Vagina (tissue), 2 donors: ENCODE measurements at regions not wholly inside any gene's neighbourhood (a gene's known extent, or its start where the extent isn't known, plus 50 kb on each side); places are given as distances from the start of the nearest gene placed in this dataset.

ENCODE experiments used
- CTCF ChIP-seq, 3 experiments: fragments of 450-650 bp in 2 of 3; fragments of 200-600 bp in 1 of 3; sonication (generic) in 1 of 3; IDR thresholded peaks; one replicate each; pipeline ENCODE4 v1.5.1; 2017 to 2019; ENCODE audit warnings: antibody characterized with exemption in 3 of 3, mild to moderate bottlenecking in 2 of 3, moderate library complexity in 2 of 3
- POLR2A ChIP-seq, 2 donors: fragments of 450-650 bp; IDR thresholded peaks; one replicate each; pipeline ENCODE4 v1.6.1; 2017; ENCODE audit warnings: antibody characterized with exemption in 2 of 2, mild to moderate bottlenecking in 2 of 2, moderate library complexity in 2 of 2

GRCh38 chr4:22019676-22020075 is 71.1 kb upstream of the KCNIP4 start:
- TF ChIP-seq POLR2A (IDR thresholded peaks at IDR 0.05), result no peak
- TF ChIP-seq CTCF (IDR thresholded peaks at IDR 0.05), result no peak
